GM18868 (cell line): ENCODE measurements at regions not wholly inside any gene's neighbourhood (a gene's known extent, or its start where the extent isn't known, plus 50 kb on each side); places are given as distances from the start of the nearest gene placed in this dataset.

ENCODE experiments used
- ATAC-seq: cut with Tn5 transposase; IDR thresholded peaks from one replicate; pipeline ENCODE4 v1.9.1; 2021; ENCODE audit warnings: mild to moderate bottlenecking, moderate library complexity; ENCODE audit not compliant: unreplicated experiment

- ATAC-seq: no peak
Measured at GRCh38 chr5:88545338-88545737, 276.7 kb upstream of the TMEM161B start.

- no peak for ATAC-seq
Measured at GRCh38 chr5:88544671-88545070, 276.0 kb upstream of the TMEM161B start.

GRCh38 chr5:88544136-88544645 lies 275.5 kb upstream of the TMEM161B start:
- no peak for ATAC-seq

GRCh38 chr5:88542786-88543185 lies 274.1 kb upstream of the TMEM161B start:
- ATAC-seq: no peak

GRCh38 chr5:88540471-88541115 lies 271.9 kb upstream of the TMEM161B start:
- ATAC-seq: no peak

GRCh38 chr5:88539693-88540365 lies 271.2 kb upstream of the TMEM161B start:
- no peak for ATAC-seq

GRCh38 chr5:88539026-88539425 lies 270.4 kb upstream of the TMEM161B start:
- ATAC-seq: no peak

- no peak for ATAC-seq
Measured at GRCh38 chr5:88536146-88536545, 267.5 kb upstream of the TMEM161B start.

GRCh38 chr5:88524941-88525340 lies 256.3 kb upstream of the TMEM161B start:
- no peak for ATAC-seq

- no peak for ATAC-seq
Measured at GRCh38 chr5:88519066-88519465, 250.4 kb upstream of the TMEM161B start.

- ATAC-seq: peak; percentile 63
Measured at GRCh38 chr5:88518131-88519016, 249.7 kb upstream of the TMEM161B start.

- ATAC-seq: no peak
Measured at GRCh38 chr5:88515881-88516819, 247.5 kb upstream of the TMEM161B start.

GRCh38 chr5:88515068-88515467 lies 246.4 kb upstream of the TMEM161B start:
- no peak for ATAC-seq

- ATAC-seq: no peak
Measured at GRCh38 chr5:88509403-88509802, 240.8 kb upstream of the TMEM161B start.

- no peak for ATAC-seq
Measured at GRCh38 chr5:88507261-88507660, 238.6 kb upstream of the TMEM161B start.

- ATAC-seq: no peak
Measured at GRCh38 chr5:88503406-88503805, 234.8 kb upstream of the TMEM161B start.

GRCh38 chr5:88503041-88503345 lies 234.3 kb upstream of the TMEM161B start:
- ATAC-seq: peak; percentile 24

- peak; percentile 86 for ATAC-seq
Measured at GRCh38 chr5:88502179-88503040, 233.8 kb upstream of the TMEM161B start.

GRCh38 chr5:88495810-88496209 lies 227.2 kb upstream of the TMEM161B start:
- no peak for ATAC-seq

GRCh38 chr5:88490874-88491273 lies 222.2 kb upstream of the TMEM161B start:
- no peak for ATAC-seq
